ENCODE measurements at regions not wholly inside any gene's neighbourhood (a gene's known extent, or its start where the extent isn't known, plus 50 kb on each side); places are given as distances from the start of the nearest gene placed in this dataset.
"Not testable (repeated sequence)": the region's sequence is repeated elsewhere in the genome, so short reads cannot be mapped to it uniquely, and the experiment has no call there.

DNA sequence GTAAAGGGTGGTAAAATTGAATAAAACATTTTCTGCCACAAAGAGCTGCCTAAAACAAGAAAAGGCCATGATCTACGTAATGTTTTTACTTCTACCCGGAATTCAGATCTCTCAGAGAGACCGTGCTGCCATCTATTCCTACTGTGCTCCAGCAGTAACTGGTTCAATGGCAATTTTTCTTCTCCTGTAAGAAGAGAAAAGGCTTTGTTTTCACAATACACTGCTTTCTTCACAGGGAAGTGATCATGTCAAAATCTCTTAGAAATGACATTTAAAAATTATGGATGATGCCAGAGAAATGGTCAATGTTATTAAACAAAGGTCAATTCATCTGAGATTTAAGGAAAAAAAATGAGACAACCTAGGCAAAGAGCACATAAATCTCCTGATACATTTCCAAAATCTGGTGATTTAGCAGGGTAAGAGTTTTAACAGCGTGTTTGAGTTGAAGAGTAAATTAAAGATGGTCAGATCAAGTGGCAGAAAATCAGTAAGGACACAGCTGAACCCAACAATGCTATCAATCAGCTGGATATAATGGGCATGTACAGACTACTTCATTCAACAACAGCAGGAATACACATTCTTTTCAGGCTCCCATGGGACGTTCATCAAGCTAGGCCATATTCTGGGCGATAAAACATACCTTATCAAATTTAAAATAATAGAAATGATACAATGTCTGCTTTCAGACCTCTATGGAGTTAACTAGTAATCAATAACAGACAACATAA lies 523.1 kb downstream of the CHSY3 start:
- DNase-seq = no peak

DNA sequence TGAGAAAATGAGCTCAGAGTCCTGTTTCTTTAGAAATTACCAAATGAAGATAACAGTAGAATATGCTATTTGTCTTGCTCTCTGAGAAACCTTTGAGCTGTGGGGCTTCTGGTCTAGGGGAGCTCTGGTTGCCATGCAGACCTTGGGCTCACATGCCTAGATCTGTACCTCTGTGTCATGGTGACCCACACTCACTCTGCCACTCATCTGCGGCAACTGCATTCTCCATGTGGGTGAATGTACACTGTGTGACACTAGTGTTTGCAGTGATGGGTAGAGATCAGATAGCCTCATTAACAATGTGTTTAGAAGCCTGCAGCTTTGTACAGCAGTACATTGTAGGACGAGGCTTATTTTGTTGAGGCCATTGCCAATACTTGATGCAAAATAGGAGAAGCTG lies 521.2 kb downstream of the CHSY3 start:
- no peak for DNase-seq

DNA sequence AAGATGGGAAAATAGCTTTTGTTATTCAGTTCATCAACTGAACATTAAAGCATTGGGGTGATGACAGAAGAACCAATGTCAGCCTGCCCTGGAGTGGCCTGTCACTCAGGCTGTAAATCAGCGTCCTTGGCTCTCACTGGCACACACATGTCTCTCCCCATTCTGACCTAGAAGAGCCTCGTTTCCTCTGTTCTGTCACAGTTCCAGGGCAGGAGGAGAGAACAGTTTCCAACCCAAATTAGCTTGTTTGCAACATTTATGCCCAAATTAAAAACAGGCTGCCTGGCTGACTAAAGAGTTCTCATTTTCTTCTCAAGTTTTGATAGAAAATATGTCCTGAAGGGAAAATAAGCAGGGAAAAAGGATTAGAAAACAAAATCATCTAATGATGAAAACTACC lies 520.1 kb downstream of the CHSY3 start:
- DNase-seq = no peak

DNA sequence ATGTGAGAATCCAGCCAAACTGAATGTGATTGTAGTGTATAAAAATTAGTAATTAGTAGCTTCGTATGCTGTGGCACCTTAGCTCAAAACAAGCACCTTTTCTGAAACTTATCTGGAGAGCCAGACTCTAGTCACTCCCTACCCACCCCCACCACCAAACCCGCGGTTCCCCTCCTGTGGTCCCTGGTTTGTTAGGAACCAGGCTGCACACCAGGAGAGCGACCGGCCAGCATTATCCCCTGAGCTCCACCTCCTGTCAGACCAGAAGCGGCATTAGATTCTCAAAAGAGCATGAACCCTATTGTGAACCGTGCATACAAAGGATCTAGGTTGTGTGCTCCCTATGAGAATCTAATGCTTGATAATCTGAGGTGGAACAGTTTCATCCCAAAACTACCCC lies 498.6 kb downstream of the CHSY3 start:
- no peak for DNase-seq

DNA sequence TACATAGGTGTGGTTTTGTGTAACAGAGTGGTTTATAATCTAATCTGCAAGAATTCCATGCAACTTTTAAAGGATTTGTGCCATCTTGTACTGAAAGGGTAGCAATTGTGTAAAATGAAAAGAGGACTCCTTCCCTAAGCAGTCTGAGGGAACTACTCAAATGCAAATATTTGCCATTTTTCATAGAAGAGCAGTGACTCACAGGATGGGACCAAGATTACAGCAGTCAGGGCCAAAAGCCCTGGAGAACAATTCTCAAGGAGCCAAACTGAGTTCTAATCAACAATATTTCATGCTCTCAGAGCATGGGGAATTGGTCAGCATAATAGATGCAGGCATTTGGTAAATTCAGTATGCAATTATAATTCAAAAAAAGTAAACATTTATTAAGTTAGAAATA lies 495.8 kb downstream of the CHSY3 start:
- no peak for DNase-seq

DNA sequence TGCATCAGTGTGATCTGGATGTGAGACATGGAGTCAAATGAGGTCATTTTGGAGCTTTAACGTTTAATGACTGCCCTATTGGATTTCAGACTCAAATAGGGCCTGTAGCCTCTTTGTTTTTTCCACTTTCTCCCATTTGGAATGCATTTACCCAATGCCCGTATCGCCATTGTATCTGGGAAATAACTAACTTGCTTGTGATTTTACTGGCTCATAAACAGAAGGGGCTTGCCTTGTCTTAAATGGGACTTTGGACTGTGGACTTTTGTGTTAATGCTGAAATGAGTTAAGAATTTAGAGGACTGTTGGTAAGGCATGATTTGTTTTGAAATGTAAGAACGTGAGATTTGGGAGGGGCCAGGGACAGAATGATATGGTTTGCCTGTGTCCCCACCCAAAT lies 494.6 kb downstream of the CHSY3 start:
- DNase-seq = no peak

DNA sequence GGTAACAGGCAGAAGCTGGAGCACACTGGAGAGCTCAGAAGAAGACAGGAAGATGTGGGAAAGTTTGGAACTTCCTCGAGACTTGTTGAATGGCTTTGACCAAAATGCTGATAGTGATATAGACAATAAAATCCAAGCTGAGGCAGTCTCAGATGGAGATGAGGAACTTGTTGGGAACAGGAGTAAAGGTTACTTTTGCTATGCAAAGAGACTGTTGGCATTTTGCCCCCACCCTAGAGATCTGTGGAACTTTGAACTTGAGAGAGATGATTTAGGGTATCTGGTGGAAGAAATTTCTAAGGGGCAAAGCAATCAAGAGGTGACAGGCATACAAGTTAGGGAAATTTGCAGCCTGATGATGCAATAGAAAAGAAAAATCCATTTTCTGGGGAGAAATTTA lies 493.5 kb downstream of the CHSY3 start:
- DNase-seq = not testable (repeated sequence)

DNA sequence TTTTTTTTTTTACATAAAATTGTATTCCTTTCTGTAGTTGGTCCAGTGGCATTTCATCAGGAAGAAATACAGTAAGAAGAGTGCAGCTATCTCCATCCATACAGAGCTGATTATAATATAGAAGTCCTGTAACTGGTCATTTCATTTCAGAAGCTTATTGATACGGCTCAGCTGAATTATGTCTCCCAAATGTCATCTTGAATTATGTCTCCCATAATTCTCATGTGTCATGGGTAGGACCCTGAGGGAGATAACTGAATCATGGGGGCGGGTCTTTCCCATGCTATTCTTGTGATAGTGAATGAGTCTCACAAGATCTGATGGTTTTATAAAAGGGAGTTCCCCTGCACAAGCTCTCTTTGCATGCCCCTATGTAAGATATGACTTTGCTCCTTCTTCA lies 492.9 kb downstream of the CHSY3 start:
- no peak for DNase-seq

DNA sequence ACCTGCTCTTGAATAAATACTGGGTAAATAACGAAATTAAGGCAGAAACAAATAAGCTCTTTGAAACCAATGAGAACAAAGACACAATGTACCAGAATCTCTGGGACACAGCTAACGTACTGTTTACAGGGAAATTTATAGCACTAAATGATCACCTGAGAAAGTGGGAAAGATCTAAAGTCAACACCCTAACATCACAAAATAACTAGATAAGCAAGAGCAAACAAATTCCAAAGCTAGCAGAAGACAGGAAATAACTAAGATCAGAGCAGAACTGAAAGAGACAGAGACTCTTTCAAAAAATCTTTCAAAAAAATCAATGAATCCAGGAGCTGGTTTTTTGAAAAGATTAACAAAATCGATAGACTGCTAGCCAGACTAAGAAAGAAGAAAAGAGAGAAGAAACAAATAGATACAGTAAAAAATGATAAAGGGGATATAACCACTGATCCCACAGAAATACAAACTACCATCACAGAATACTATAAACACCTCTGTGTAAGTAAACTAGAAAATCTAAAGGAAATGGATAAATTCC lies 487.5 kb downstream of the CHSY3 start:
- DNase-seq = not testable (repeated sequence)

DNA sequence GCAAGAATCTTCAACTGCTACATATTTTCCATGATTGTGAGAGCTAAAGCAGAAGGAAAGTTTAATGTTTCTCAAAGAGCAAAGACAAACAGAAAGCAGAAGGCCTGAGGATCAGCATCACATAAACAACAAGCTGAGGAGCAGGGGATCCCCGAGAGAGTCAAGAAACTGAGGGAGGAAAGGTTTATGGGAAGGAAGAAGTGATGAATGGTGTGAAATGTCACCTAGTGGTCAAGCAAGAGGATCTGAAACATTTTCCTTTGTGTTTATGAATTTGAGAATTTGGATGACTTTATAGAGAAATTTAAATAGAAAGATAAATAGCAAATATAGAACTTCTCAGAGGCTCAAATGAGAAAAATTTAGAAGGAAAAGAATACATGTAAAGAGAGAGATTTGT lies 481.9 kb downstream of the CHSY3 start:
- no peak for DNase-seq

DNA sequence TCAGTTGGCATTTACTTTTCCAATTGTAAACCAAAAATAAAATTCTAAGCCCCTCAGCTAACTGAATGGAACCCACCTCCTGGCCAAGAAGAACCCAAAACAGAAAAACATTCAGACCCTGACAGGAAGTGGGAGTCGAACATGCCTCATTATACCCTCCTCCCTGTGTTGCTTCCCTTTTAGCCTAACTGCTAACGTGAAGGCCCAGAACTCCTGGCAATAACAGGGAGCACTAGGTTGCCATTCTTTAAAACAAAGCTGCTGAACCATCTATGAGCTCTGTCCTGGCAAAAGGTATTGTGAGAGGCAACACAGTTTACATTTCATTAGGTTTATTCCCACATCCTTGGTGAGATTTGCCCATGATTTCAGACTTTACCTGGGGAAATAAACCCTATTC lies 481.4 kb downstream of the CHSY3 start:
- DNase-seq = no peak

DNA sequence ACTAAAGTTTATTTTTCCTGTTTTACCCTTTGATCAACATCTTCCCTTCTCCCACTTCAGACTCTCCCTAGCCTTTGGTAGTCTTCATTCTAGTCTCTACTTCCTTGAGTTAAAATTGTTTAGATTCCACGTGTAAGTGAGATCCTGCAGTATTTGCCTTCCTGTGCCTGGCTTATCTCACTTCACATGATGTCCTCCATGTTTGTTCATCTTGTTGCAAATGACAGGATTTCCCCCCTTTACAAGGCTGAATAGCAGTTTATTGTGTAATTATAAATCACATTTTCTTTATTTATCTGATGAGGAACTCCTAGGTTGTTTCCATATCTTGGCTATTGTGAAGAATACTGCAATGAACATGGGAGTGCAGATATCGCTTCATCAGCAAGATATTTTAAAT lies 461.7 kb downstream of the CHSY3 start:
- no peak for DNase-seq

DNA sequence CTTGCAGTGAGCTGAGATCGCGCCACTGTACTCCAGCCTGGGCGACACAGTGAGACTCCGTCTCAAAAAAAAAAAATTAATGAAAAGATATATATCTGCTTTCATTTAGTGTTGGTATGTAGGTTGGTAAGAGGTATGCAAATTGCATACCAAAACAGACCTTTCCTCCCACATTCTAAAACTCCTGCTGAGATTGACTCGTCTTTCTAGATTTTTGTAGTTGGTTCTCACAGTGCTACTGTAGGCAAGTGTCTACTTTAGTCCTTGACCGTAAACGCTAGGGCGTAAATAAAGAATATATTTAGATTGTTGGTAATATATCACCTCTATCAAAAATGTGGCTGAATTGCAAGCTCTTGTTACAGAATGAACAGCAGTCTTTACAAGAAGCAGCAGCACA lies 445.9 kb downstream of the CHSY3 start:
- no peak for DNase-seq

DNA sequence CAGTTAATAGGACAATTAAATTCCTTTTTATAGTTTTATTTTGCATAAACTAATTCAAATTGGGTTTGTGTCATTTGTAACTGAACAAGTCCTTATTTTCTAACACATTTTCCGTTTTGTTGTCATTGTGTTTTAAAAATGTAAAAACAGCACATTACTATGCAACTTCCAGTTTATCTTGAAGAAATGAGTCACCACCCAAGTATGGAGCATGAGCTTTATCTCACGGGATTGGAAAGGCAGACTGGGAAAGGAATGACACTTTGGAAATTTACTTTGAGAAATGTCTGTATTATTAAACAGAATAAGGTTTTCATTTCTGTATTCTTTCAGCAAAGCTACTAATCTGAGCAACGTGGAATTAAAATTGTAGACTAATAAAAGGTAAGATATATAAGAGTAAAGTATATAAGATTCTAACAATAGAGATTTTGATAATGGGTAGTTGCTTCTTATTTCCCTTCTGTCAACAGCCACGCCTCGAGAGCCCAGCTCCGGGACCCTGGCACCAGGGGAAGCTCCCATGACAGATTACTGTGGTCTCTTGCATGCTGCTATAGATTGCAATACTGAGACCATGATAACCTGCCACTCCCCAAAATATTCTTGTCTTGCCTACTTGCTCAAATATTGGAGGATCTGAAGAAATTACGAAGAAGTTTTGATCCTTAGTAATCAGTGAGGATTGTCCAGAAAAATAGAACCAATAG lies 433.1 kb downstream of the CHSY3 start:
- no peak for DNase-seq

DNA sequence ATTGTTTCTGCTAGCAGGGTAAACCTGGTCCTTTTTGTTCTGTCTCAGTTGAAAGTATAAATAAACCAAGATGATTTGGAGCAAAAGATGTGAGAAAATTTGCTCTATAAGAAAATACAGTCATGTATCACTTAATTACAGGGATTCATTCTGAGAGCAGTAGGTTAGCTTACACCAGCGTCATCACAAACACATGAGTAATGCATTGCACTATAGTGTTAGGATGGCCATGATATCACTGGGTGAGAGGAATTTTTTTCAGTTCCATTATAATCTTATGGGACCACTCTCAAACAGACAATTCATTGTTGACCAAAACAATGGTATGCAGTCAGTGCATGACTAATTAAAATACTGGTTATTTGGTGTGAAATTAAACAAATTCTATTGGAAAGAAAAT lies 430.9 kb downstream of the CHSY3 start:
- no peak for DNase-seq

DNA sequence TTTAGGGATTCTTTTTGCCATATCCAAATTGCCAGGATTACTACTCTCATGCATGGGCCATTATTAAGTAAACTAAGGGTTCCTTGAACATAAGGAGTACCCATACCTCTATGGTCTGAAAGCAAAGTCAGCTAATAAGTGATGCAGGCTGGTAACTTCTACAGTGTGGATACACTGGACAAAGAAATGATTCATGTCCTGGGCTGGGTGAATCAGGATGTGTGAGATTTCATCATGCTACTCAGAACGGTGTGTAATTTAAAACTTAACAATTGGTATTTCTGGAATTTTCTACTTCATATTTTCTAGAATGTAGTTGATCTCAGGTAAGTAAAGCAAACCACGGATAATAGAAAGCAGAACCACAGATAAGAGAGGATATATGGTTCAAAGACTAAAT lies 428.8 kb downstream of the CHSY3 start:
- DNase-seq = no peak

DNA sequence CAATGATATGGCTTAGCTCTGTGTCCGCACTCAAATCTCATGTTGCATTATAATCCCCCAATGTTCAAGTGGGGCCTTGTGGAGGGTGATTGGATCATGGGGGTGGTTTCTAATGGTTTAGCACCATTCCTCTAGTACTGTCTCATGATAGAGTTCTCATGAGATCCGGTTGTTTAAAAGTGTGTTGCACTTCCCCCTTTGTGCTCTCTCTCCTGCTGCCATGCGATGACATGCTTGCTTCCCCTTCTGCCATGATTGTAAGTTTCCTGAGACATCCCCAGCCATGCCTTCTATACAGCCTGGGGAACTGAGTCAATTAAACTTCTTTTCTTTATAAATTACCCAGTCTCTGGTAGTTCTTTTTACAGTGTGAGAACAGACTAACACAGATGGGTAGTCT lies 427.1 kb downstream of the CHSY3 start:
- DNase-seq = no peak

DNA sequence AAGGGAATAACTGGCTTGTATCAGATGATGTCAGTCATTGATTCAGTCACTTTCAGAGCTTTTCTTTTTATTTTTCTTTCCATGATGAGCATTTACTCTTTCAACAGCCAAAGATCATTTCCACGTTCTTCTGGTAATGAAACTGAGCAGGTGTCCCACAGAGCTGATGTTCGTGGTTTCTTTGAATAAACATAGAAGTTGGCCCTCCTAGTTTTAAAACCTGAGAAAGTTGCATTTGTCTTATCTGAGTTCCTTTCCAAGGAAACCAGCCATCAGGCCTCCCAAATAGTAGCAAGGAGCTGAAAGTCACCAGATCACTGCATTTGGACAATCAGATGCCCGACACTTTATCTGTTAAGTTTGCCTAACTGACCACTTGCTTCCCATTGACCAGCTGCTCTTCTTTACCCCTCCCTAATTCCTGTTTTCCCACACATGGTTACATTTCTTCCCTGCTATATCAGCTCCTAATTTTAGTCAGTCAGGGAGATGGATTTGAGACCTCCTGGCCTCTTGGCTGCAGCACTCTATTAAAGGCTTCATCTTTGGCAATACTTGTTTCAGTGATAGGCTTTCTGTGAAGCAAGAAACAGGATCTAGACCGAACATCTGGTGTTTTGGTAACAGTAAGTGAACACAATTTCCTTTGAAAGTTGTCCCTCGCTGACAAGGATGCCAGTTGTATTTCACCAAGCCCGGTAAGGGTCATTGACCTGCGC lies 420.8 kb downstream of the CHSY3 start:
- DNase-seq = no peak

DNA sequence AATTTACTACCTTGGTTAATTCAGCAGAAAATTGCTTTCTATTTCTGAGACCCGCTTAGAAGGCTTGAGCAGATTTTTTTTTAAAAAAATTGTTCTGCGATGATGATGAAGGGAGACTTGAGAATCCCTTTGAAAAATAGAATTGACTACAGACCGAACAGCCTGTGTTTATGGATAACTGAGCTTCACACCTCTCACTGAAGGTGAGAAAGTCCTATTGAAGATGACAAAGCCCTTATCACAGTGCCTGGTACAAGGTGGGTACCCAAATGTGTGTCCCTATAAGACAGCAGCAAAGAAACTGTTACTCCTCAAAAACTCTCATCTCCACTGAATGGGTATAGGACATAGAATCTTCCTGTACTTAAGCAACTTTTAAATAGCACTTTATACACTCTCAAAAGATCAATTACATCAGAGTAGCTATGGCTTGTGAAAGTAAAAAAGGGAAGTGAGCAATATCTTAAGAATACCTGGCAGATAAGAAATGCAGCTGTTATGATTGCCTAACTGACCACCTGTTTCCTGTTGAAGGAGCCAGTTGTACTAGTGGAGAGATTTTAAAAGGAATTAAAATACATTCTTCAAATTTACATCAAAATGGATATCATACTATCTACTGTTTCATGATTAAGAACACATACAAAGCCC lies 419.7 kb downstream of the CHSY3 start:
- DNase-seq = no peak

DNA sequence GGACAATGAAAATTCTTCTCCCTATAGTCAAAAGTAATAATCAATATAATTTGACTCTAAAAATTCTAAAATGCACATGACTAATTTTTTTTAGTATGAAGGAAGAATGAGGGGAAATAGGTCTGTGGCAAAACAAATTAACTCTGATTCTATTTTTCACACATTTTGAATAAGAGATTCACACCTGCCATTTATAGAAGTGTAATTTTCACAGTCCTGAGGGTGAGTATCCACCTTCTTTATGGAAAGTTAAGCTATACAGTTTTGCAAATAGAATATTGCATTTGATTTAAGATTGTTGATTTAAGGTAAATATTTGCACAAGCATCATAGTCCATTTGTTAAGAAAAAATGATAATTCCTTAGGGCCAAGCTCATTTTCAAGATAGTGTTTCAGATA lies 417.7 kb downstream of the CHSY3 start:
- DNase-seq = no peak

DNA sequence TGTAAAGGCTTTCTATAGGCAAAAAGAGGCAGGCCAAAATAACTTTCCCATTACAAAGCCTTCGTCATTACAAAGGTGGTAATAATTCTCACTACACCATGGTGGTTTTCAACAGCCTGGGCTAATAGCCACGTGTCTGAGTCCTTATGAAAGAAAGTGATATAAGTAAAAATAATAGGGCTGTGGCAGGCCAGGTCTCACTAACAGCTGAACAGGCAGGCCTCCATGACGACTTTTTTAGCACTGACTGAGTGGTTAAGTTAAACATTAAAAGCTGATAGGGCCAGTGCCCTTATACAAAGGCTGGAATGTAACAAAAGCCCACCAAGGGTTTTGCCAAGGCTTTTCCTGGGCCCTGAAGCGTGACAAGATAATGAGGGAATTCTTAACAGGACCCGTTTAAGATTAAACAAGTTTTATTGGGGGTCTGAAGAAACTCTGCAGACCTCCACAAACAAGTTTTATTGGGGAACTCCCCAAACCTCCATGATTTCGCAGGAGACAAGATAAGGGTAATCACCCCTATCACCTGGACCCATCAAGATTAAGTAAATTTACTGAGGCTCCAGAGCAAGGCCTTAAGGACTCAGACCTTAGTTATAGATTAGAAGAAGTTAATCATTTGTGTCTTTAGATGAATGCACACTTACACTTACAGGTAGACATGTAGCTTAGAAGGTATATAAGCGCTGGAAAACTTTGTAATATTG lies 412.9 kb downstream of the CHSY3 start:
- no peak for DNase-seq

DNA sequence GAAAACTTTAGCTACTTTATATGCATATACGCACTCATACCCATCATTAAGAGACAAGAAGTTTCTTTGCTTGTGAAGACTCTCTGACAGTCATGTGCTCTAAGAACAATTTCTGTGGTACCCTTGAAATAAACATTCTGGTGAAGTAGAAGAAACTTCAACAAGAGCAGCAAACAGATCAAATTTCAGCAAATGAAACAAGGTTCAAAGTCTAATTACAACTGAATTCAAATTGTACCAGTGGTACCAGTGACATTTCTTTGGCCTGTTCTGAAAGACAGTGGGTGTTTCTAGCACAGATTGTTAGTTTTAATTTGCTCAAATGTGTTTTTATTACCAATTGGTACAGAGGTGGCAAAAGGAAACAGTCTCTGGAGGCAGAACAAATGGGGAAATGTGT lies 391.0 kb downstream of the CHSY3 start:
- no peak for DNase-seq

DNA sequence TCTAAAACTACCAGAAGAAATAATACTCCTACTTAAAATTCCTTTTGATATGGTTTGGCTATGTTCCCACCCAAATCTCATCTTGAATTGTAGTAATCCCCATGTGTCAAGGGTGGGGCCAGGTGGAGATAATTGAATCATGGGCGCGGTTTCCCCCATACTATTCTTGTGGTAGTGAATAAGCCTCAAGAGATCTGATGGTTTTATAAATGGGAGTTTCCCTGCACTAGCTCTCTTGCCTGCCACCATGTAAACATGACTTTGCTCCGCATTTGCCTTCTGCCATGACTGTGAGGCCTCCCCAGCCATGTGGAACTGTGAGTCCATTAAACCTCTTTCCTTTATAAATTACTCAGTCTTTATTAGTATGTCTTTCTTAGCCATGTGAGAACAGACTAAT lies 390.5 kb downstream of the CHSY3 start:
- DNase-seq = not testable (repeated sequence)
